COLO668 (cell line): ENCODE measurements at regions not wholly inside any gene's neighbourhood (a gene's known extent, or its start where the extent isn't known, plus 50 kb on each side); places are given as distances from the start of the nearest gene placed in this dataset.
"Not testable (repeated sequence)": the region's sequence is repeated elsewhere in the genome, so short reads cannot be mapped to it uniquely, and the experiment has no call there.

ENCODE experiments used
- DNase-seq: peaks from one replicate; lab custom pipeline; 2025; ENCODE audit not compliant: unreplicated experiment; lab: John Stamatoyannopoulos, UW

- no peak for DNase-seq
Observed at GRCh38 chr1:56092684-56093570, 486.4 kb downstream of the PLPP3 start.

GRCh38 chr1:56089826-56090225, 489.5 kb downstream of the PLPP3 start:
- not testable (repeated sequence) for DNase-seq

GRCh38 chr1:56084246-56084645, 495.1 kb downstream of the PLPP3 start:
- DNase-seq: no peak

GRCh38 chr1:56081736-56082135, 497.6 kb downstream of the PLPP3 start:
- DNase-seq: no peak

- DNase-seq: no peak
Observed at GRCh38 chr1:56081173-56081572, 498.2 kb downstream of the PLPP3 start.

- no peak for DNase-seq
Observed at GRCh38 chr1:56080123-56080522, 499.2 kb downstream of the PLPP3 start.

- no peak for DNase-seq
Observed at GRCh38 chr1:56079391-56079790, 500.0 kb downstream of the PLPP3 start.

- DNase-seq: no peak
Observed at GRCh38 chr1:56077206-56077605, 502.2 kb downstream of the PLPP3 start.

GRCh38 chr1:56074007-56074651, 505.2 kb downstream of the PLPP3 start:
- no peak for DNase-seq

- no peak for DNase-seq
Observed at GRCh38 chr1:56073614-56074006, 505.8 kb downstream of the PLPP3 start.

GRCh38 chr1:56073206-56073605, 506.2 kb downstream of the PLPP3 start:
- DNase-seq: no peak

- DNase-seq: no peak
Observed at GRCh38 chr1:56072310-56072709, 507.1 kb downstream of the PLPP3 start.

- DNase-seq: no peak
Observed at GRCh38 chr1:56071351-56071750, 508.0 kb downstream of the PLPP3 start.

- DNase-seq: no peak
Observed at GRCh38 chr1:56070601-56071000, 508.8 kb downstream of the PLPP3 start.

- no peak for DNase-seq
Observed at GRCh38 chr1:56069824-56070223, 509.5 kb downstream of the PLPP3 start.

- DNase-seq: no peak
Observed at GRCh38 chr1:56068908-56069307, 510.5 kb downstream of the PLPP3 start.

- no peak for DNase-seq
Observed at GRCh38 chr1:56068210-56068609, 511.2 kb downstream of the PLPP3 start.

GRCh38 chr1:56065729-56066128, 513.6 kb downstream of the PLPP3 start:
- no peak for DNase-seq

- DNase-seq: no peak
Observed at GRCh38 chr1:56064705-56065104, 514.7 kb downstream of the PLPP3 start.

GRCh38 chr1:56063461-56063860, 515.9 kb downstream of the PLPP3 start:
- no peak for DNase-seq

GRCh38 chr1:56062625-56063024, 516.7 kb downstream of the PLPP3 start:
- no peak for DNase-seq

GRCh38 chr1:56061824-56062223, 517.5 kb downstream of the PLPP3 start:
- DNase-seq: no peak
